Left renal cortex interstitium (tissue), 4 donors: ENCODE measurements at regions not wholly inside any gene's neighbourhood (a gene's known extent, or its start where the extent isn't known, plus 50 kb on each side); places are given as distances from the start of the nearest gene placed in this dataset.
"Not testable (repeated sequence)": the region's sequence is repeated elsewhere in the genome, so short reads cannot be mapped to it uniquely, and the experiment has no call there.

ENCODE experiments used
- DNase-seq, 4 donors: peaks; one replicate each; pipeline ENCODE4 v3.0.0-alpha.2; 2013; ENCODE audit warnings: low read depth in 4 of 4, low spot score in 2 of 4, missing footprints in 1 of 4

DNA sequence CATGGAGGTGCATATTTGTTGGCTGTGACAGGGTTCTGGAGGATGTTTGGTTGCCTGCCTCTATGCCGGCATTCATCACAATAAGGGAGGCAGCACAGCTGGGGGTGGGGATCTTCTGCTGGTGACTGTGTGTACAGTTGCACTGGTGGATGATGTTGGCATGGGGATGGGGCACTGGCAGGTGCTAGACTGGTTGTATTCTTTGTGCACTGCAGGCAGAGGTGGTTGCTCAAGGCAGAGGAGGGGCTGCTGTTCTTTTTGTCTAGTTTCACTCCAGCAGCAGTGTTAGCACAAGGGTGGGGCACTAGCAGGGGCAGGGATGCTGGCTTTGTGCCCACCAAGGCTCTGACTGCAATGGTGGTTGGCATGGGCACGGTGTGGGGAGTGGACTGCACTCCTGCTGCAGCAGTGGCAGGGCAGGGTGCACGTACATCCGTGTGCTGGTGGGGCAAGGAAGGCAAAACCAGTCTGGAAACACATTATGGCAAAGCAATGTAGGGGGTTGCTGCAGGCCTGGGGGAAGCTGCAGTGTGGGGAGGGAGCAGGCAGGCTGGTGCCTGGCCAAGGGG is 69.3 kb downstream of the ISOC1 start:
- DNase-seq, result no peak

DNA sequence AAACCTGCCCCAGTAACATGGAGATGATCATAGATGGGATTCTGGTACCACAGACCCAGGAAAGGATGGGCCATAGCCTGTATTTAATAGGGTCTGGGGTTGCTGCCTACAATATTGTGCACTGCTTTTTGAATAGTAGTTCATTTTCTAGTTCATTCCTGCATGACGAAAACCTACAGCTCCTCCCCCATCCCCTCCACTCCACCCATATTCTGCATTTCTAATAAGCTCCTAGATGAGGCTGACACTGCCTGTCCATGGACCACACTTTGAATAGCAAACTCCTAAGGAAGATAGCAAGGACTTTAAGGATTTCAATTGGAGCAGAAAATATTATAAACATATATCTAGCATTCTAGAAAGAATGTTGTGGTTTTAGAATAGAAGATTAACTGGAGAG is 75.5 kb downstream of the ISOC1 start:
- no peak for DNase-seq

DNA sequence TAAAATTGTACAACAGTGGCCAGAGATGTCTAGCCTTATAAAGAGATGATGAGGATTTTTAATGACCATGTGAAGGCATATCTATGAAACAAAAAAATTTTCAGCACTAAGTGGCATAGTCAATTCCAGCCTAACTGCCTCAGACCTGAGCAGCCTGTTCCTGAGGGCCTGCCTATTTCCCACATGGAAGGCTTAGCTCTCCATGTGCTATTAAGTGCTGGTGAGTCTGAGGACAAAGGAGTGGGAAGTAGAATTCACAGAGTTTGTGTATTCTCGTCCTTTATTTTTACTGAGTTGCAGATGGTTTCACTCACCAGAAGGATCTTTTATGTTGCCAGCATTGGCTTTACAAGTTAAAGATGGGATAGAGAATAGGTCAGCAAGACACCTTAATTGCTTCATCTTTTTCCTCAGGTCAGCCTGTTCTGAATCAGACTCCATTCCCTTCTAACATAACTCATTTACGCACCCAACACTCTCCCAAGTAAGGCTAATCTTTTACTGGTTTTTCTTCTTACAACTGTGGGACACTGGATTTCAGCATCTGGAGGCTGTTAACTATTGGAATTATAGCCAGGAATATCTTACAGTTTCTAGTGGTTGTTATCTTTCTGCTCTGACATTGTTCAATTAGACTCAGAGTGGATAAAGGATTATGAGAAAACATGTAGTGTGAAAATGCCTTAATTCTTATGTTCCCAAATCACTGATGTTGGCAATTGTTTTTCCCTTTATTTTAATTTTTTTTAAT is 76.8 kb downstream of the ISOC1 start:
- no peak for DNase-seq

DNA sequence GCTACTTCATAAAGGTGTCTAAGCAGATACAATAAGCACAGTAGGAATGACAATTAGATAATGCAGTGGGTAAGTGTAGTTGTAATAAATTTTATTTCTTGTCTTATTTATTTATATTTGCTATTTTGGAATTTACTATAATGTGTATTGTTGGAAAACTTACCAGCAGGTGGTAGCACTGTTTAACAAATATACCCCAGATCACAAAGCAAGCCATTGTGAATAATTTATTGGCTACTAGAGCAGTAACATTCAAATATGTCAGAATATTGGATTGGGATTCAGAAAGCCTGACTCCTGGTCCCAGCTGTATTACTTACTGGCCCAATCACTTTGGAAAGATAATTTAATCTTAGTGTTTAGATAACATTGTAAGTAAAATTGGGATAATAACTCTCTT is 78.0 kb downstream of the ISOC1 start:
- no peak for DNase-seq

DNA sequence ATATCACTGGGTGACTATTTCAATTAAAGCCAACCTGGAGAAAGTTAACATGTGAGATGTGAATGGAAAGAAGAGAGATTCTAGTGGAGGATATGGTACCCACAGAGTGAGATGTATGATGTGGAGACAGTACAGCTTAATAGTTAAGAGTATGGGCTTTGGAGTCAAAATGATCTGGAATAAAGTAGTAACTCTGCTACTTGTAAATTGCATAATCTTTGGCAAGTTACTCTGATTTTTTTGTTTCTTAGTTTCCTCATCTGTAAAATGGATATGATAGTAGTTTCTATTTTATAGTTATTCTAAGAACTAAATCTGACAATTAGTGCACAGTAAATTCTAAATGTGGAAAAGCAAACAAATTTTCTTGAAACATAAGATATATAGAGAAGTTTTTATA is 79.2 kb downstream of the ISOC1 start:
- no peak for DNase-seq

DNA sequence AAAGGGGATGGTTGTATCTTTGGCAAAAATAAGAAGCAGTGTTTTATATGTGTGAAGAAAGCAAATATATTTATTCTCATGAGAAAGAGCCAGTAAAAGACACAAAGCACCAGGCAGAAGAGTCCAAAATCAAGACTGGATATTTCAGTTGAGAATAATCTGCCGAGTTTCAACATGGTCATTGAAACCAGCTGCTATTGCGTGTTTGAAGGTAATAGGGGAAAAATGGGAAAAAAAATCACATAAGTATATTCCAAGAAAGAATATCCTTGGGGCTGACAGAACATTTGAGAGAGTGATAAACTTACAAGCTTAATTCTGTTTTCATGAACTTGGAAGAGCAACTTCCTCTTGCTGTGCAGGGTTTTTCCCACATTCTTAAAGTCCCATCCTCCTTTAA is 79.9 kb downstream of the ISOC1 start:
- no peak for DNase-seq

DNA sequence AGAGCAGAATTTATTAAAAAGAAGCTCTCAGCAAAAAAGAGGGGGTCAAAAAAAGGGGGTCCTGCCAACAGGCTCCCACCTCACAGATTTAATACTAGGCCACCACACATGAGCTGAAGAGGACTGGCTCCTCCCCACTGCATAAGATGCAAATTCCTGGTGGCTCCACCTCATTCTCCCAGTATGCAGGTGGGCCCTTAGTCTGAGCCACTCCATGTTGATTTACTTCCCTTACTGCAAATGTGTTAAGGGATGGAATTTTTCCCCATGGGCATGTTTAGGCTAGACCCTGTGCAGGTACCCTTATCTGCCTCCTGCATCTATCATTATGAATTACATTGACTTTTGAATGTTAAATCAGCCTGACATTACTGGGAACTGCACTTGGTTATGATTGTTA is 82.9 kb downstream of the ISOC1 start:
- no peak for DNase-seq

DNA sequence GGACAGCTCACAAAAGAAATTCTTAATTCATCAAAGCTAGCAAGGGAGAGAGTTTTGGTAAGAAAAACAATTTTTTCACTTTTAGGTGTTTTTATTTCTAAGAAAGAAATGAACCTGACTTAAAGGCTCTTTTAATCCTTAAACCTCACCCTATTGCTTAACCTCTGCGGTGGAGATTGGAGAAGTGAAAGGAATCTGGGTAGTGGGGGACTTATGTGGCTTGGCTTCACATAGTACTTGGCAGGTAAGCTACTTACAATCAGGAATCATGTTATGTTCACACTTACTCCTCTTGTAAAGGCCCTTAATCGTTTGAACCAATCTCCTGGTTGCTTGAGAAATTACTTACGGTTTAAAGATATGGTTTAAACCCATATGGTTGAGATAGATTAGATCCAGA is 104.8 kb downstream of the ISOC1 start:
- no peak for DNase-seq

DNA sequence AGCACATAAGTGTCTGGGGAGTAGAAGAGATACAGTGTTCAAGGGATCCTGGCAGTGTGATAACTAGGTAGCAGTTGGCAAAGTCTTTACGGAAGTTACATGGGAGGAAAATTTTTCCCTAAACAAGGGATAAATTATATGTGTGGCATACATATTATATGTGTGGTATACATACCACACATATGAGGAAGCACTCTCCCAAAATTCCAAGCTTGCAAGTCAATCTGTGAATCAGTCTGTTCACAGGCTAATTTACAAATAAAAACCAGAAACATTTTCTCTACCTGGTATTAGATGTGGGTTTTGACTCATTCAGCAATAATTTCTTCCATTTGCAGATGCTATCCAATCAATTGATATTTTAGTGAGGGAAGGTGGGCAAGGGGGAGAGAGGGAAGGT is 110.0 kb downstream of the ISOC1 start:
- DNase-seq, result no peak

DNA sequence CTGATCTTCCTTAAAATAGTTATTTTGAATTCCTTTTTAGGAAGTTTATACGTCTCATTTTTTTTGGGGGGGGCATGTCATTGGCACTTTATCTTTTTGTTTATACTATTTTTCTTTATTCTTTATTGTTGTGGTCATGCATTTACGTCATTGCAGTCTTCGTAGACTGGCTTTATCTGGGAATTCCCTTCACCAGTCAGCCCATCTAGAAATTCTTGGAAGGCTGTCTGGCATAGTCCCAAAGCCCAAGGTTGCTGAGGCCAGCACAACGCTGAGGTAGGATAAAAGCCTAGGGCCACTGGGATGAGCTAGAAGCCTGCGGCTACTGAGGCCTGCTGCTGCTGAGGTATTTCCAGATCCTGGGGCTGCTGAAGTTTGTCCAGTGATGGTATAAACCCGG is 121.5 kb downstream of the ISOC1 start:
- no peak for DNase-seq

DNA sequence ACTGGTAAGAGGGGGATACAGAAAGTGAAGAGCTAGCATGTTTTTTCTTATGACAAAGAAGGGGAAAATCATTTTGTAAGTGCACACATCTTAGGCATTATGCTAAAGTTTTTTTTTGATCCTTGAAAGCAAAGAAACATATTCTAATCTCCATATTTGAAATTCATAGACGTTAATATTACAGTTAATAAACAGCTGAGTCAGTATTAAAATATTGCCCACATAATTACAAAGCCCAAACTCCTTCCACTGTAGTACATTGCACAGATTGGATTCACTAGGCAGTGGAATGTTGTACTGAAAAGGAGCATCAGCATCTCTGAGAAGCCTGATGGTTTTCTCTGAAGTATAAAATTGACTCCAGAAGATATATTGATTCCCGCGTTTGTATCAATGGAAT is 122.6 kb downstream of the ISOC1 start:
- DNase-seq, result no peak

DNA sequence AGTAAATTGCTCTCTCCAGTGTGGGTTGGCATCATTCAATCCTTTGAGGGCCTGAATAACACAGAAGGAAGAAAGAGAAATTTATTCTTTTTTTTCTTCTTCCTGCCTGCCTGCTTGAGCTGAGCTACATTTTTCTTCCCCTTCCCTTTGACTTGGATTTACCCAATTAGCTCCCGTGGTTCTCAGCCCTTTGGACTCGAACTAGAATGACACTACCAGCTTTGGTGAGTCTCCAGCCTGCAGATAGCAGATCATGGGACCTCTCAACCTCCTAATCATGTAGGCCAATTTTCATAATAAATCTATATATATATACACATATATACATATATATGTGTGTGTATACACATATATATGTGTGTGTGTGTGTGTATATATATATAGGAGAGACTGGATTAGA is 128.6 kb downstream of the ISOC1 start:
- DNase-seq, result no peak

DNA sequence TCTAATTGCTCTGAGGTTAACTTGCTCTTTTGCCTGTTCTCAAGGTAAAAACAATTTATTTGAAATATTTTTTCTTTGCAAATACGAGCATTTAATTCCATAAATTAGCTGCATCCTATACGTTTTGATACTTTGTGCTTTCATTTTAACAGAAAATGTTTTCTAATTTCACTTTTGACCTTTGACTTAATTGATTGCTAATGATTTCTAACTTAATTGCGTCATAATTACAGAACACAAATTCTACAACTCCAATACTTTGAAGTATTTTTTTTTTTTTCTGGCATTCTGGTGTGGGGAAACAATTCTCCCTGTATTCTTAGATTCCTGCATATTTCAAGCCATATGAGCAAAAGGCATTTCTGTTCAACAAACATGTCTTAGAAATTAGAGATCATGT is 134.0 kb downstream of the ISOC1 start:
- no peak for DNase-seq

DNA sequence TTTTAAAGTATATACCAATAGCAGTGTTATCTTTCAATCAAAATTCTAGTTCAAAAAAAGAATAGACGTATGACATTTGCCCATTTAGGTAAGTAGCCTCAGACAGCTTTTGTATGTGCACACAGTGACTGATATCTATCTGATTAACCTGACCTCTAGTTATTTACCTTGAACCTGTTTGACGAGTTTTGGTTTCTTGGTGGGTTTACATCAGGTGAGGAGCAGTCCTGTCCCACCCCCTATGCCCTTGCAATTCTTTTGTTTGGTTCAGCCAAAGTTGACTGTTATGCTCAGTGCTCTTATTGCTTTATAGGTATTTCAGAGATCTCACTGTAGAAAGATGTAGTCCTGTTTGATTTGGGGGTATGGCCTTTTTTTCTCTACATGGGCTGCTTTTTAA is 147.2 kb downstream of the ISOC1 start:
- no peak for DNase-seq

DNA sequence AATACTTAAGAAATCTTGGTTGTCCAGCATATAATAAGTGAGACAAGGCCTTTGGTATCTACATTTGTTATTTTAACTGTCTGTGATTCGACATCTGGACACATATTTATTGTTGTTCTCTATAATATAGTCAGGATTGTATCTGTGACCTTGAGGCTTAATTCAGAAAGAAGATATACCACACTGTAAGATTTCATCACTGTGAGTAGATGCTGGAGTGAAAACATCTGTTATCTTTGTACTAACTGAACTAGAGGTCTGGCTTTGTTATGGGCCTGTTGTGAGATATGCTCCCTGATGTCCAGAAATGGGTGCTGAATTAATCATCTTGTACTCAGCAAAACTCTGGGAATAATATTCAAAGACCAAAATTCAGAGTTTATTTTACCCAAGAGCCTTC is 148.5 kb downstream of the ISOC1 start:
- peak in 1 of 4 donors; percentile 0 for DNase-seq

DNA sequence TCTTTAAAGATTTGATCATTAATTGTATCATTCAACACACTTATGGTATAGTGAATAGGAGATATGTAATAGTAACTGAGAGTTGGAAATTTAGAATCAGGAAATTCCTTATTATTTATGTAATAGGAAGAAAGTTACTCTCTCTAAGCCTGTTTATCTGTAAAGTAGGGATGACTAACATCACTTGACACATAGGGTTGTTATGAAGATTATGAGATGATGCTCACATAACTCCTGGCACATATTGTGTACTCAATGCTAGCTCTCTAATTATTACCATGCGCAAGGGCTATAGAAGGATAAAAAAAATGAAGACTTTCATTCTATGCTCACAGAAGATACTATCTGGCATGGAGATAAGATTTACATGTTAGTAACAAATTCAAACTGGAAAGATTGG is 149.9 kb downstream of the ISOC1 start:
- DNase-seq, result no peak

DNA sequence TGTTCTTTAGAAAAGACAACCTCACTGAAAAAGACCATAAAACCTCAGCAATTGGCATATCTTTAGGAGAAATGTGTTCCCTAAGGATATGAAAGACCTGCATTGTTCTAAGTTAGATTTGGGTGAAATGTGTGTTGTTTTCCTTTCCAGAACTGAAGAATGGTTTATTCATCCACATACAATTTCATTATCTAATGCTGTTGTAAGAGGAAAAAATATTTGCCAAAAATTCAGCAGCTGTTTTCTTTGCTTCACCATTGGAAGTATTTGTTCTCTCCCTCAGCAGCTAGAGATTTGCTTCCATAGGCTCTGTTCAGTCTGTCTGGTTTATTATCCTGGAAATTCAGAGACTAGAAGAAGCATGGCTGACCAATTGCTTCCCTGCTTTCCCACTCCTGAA is 150.9 kb downstream of the ISOC1 start:
- no peak for DNase-seq

DNA sequence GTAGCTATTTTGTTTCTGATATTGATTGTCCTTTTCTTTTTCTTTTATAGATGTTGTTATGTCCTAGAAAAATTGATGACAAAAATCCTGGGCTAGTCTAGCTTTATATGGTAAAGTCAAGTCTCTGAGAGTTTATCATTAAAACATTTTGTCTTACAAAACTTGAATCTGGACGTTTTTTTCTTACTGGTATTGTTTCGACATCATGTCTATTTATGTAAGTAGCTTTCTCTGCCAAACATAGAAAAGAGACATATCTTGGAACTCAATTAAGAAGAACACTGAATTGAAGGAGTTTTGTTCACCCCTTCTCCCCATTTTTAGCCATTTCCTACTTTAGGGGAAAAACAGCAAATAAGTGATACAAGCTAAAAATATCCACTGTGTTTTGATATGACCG is 151.5 kb downstream of the ISOC1 start:
- no peak for DNase-seq

DNA sequence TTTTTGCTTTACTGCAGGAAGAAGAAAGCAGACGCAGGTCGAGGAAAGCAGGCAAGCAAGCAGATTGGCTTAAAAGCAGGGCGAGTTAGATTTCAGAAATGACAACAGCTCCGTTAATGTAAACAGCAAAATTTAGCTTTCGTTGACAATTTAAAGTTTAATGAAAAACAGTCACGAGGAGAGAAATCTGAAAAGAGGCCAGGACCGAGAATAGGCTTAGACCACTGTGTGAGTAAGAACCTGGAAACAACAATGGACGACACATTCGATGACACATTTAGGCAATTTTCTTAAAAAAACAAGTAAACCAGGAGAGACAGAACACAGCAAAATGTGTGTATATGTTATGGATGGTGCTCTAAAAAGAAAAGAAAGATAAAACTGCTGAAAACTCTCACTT is 155.3 kb downstream of the ISOC1 start:
- no peak for DNase-seq

DNA sequence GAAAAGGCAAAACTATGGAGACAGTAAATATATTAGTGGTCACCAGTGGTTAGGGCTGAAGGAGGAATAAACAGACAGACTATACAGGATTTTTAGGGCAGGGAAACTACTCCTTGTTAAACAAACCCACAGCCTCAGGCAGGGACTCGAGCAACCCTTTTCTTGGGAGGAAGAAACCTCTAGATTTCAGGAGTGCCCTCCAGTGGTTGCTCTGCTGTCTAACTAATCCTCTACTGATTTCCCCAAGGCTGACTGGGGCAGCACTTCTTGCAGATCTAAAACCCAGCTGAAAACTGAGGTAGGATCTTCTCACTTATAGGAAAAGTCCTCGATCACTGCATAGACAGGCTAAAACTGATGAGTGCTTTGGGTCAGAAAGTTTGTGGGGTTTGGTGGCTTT is 176.8 kb downstream of the ISOC1 start:
- no peak for DNase-seq

DNA sequence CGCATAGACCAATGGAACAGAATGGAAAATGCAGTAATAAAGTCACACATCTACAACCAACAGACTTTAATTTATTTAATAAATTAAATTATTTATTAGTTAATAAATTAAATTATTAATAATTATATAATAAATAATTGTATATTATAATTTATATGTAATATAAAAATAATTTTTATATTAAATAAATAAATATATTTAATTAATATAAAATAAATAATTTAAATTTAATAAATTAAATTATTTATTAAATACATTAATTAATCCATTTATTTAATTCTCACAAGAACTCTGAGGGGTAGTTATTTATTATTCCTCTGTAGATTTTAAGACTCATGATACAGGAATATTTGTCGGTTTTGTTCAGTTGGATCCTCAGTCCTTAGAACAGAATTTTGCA is 176.1 kb upstream of the ADAMTS19 start:
- no peak for DNase-seq

DNA sequence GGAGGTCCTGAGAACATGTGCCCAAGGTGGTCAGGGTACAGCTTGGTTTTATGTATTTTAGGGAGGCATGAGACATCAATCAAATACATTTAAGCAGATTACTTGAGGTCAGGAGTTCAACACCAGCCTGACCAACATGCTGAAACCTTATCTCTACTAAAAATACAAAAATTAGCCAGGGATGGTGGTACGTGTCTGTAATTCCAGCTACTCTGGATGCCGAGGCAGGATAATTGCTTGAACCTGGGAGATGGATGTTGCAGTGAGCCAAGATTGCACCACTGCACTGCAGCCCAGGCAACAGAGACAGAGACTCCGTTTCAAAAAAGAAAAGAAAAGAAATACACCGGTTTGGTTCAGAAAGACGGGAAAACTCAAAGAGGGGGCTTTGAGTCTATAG is 165.9 kb upstream of the ADAMTS19 start:
- DNase-seq, result not testable (repeated sequence)

DNA sequence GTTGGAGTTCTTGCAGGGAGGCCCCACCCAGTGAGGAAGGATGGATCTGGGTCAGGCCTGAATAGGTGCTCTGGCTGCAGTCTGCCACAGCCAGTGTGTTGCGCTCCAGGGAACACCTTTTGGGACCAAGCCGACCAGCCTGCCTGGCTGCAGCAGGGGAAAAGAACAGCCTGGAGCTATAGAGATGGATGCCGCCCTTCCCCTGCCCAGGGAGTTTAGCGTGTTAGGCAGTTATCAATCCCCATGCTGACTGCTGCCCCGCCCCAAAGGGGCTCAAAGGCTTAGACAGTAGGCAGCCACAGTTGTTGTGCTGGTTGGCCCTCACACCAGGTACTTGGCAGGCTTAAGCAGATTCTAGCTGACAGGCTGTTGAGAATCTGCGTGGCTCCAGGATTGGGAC is 153.4 kb upstream of the ADAMTS19 start:
- DNase-seq, result no peak
